Spleen (tissue), 11 donors: ENCODE measurements at regions not wholly inside any gene's neighbourhood (a gene's known extent, or its start where the extent isn't known, plus 50 kb on each side); places are given as distances from the start of the nearest gene placed in this dataset.
"Not testable (repeated sequence)": the region's sequence is repeated elsewhere in the genome, so short reads cannot be mapped to it uniquely, and the experiment has no call there.

Experiments
- DNase-seq: peaks from one replicate; pipeline ENCODE4 v3.0.0-alpha.2; 2020
- H3K27ac ChIP-seq, 8 donors: fragments of 200-600 bp; sonication (generic) in 7 of 8; 1 replicate in 4 of 8; 2 replicates in 4 of 8; pipeline versions ENCODE4 v1.5.0 to v1.8.0; 2016 to 2021; ENCODE audit warnings: inconsistent platforms in 4 of 8, mild to moderate bottlenecking in 4 of 8, moderate library complexity in 1 of 8
- H3K27me3 ChIP-seq, 7 donors: fragments of 200-600 bp; sonication (generic) in 6 of 7; replicated peaks in 1 of 7; 1 replicate in 4 of 7; 2 replicates in 3 of 7; pipeline versions ENCODE4 v1.5.0 to v1.8.0; 2016 to 2021; ENCODE audit warnings: inconsistent platforms in 3 of 7, mild to moderate bottlenecking in 1 of 7
- H3K36me3 ChIP-seq, 6 donors: fragments of 200-600 bp; sonication (generic) in 5 of 6; 1 replicate in 4 of 6; 2 replicates in 2 of 6; pipeline versions ENCODE4 v1.5.0 to v1.8.0; 2016 to 2021; ENCODE audit warnings: inconsistent platforms in 2 of 6
- H3K4me1 ChIP-seq, 6 donors: fragments of 200-600 bp; sonication (generic) in 5 of 6; 1 replicate in 3 of 6; 2 replicates in 3 of 6; pipeline versions ENCODE4 v1.5.0 to v1.8.0; 2016 to 2021; ENCODE audit warnings: inconsistent platforms in 3 of 6
- H3K4me3 ChIP-seq, 8 donors: fragments of 200-600 bp; sonication (generic) in 7 of 8; 1 replicate in 4 of 8; 2 replicates in 4 of 8; pipeline versions ENCODE4 v1.5.0 to v1.8.0; 2016 to 2021; ENCODE audit warnings: inconsistent platforms in 4 of 8, mild to moderate bottlenecking in 4 of 8, moderate library complexity in 2 of 8
- H3K9me3 ChIP-seq, 8 donors: fragments of 200-600 bp; sonication (generic) in 7 of 8; 1 replicate in 4 of 8; 2 replicates in 4 of 8; pipeline versions ENCODE4 v1.5.0 to v1.8.0; 2016 to 2021; ENCODE audit warnings: inconsistent platforms in 4 of 8
- CTCF ChIP-seq, 11 experiments: fragments of 200-600 bp in 7 of 11; fragments of 450-650 bp in 4 of 11; sonication (generic) in 4 of 11; IDR thresholded peaks in 8 of 11; conservative IDR thresholded peaks in 3 of 11; 1 replicate in 7 of 11; 2 replicates in 4 of 11; pipeline versions ENCODE4 v1.4.0 to v1.8.0; 2016 to 2021; ENCODE audit warnings: antibody characterized with exemption in 11 of 11, inconsistent platforms in 4 of 11, mild to moderate bottlenecking in 1 of 11
- POLR2A ChIP-seq, 3 donors: fragments of 450-650 bp; IDR thresholded peaks; one replicate each; pipeline ENCODE4 v1.5.1; 2017; ENCODE audit warnings: antibody characterized with exemption in 3 of 3, mild to moderate bottlenecking in 1 of 3
- POLR2AphosphoS5 ChIP-seq, 3 donors: sonication (generic); formaldehyde crosslinking; IDR thresholded peaks; one replicate each; pipeline ENCODE4 v1.5.1; 2017; ENCODE audit warnings: antibody characterized with exemption in 3 of 3
- WGBS, 5 donors: extraction: QIAGEN DNeasy Blood & Tissue Kit in 3 of 5; methylation state at CpG; one replicate each; pipeline versions ENCODE4 v1.1.5 to v1.1.7; 2013 to 2018; 5-methylcytosine and 5-hydroxymethylcytosine counted together
- intact Hi-C: fragments of 100-400 bp; cut with DNase I; formaldehyde crosslinking; loops from one replicate; pipeline ENCODE4 v1.15.0; 2023; ENCODE audit warnings: low total_unique reads
- donor health status: healthy with polysubstance abuse.
- donor health status: DM: no; HTN: no; CAD: no; lungs with moderate emphysema.
- donor health status: DM: no; HTN: no; CAD: no.
- donor health status: Bipolar disorder and iron deficiency.
- donor health status: healthy.
- donor health status: DM: no; HTN: no; CAD: no.
- donor health status: DM: yes; HTN: yes; CAD: no.

GRCh38 chr1:148403085-148403456 is 80.0 kb downstream of the PPIAL4G start:
- 51 to 64% (median 61%) methylated on average over 3 to 4 of the region's 7 CpGs for WGBS, 5 donors
- intact Hi-C loops, H3K27me3 ChIP-seq, H3K9me3 ChIP-seq, DNase-seq, H3K36me3 ChIP-seq: not testable (repeated sequence)
- Histone ChIP-seq H3K4me1 (peaks cover 0 to 16% (median 6%) of the 10 kb centered on the region in 6 donors), H3K27ac (peak overlapping the region in 7 of 8 donors; percentile 85 to 97 (median 87)), H3K4me3 (peak overlapping the region in 4 of 8 donors; percentile 35 to 78 (median 48))

- peak overlapping the region; percentile 85 to 97 (median 89) for H3K27ac ChIP-seq
- H3K27me3 ChIP-seq, H3K9me3 ChIP-seq, intact Hi-C loops, H3K36me3 ChIP-seq: not testable (repeated sequence)
- H3K4me3 ChIP-seq = peak overlapping the region; percentile 32 to 78 (median 46)
- peaks cover 0 to 21% (median 9%) of the 10 kb centered on the region in 6 donors for H3K4me1 ChIP-seq
- TF ChIP-seq POLR2AphosphoS5 (IDR thresholded peaks at IDR 0.05) = peak; percentile 95 to 96 (median 95)
- peak in 1 of 11 experiments; percentile 10 for TF ChIP-seq CTCF (IDR thresholded peaks at IDR 0.05 in 8 of 11, conservative IDR thresholded peaks at IDR 0.05 in 3 of 11)
- TF ChIP-seq POLR2A (IDR thresholded peaks at IDR 0.05) = peak in 1 of 3 donors; percentile 63
- 1 to 4% (median 2%) methylated on average over 26 to 45 of the region's 45 CpGs for WGBS, 5 donors
- DNase-seq = peak; percentile 98
Measured at GRCh38 chr1:148402152-148403084, 80.7 kb downstream of the PPIAL4G start.

GRCh38 chr1:148397516-148397915 is 85.6 kb downstream of the PPIAL4G start:
- H3K36me3 ChIP-seq, H3K27me3 ChIP-seq, H3K9me3 ChIP-seq, intact Hi-C loops, DNase-seq, H3K4me3 ChIP-seq: not testable (repeated sequence)
- Histone ChIP-seq H3K4me1 (peaks cover 0 to 22% (median 9%) of the 10 kb centered on the region in 6 donors), H3K27ac (peak overlapping the region in 7 of 8 donors; percentile 14 to 71 (median 33))
- WGBS, 5 donors = 23 to 46% (median 30%) methylated on average over 1 of the region's 1 CpG

GRCh38 chr1:148392505-148392904 is 90.6 kb downstream of the PPIAL4G start:
- 85 to 98% (median 97%) methylated on average over 2 of the region's 2 CpGs for WGBS, 5 donors

GRCh38 chr1:148391323-148391722 is 91.8 kb downstream of the PPIAL4G start:
- WGBS, 5 donors = 80 to 91% (median 86%) methylated on average over 4 of the region's 4 CpGs
- DNase-seq, intact Hi-C loops, H3K27ac ChIP-seq, H3K36me3 ChIP-seq, H3K27me3 ChIP-seq, H3K4me3 ChIP-seq, H3K9me3 ChIP-seq: not testable (repeated sequence)
- peaks cover 0 to 17% (median 12%) of the 10 kb centered on the region in 6 donors for H3K4me1 ChIP-seq

More at GRCh38 chr1:148392505-148392904, 90.6 kb downstream of the PPIAL4G start:
- H3K36me3 ChIP-seq, H3K4me3 ChIP-seq, intact Hi-C loops, H3K27me3 ChIP-seq, DNase-seq, H3K27ac ChIP-seq, H3K9me3 ChIP-seq: not testable (repeated sequence)
- peaks cover 0 to 19% (median 15%) of the 10 kb centered on the region in 6 donors for H3K4me1 ChIP-seq

- intact Hi-C loops = no loop called here
- Histone ChIP-seq H3K27me3 (no peaks in the 10 kb centered on the region), H3K4me3 (peak overlapping the region; percentile 8 to 75 (median 40)), H3K4me1 (peaks cover 0 to 32% (median 22%) of the 10 kb centered on the region in 6 donors), H3K36me3 (no peaks in the 10 kb centered on the region), H3K9me3 (no peaks in the 10 kb centered on the region), H3K27ac (peak overlapping the region; percentile 65 to 97 (median 90))
- 26 to 34% (median 28%) methylated on average over 6 of the region's 6 CpGs for WGBS, 5 donors
- TF ChIP-seq CTCF (IDR thresholded peaks at IDR 0.05 in 8 of 11, conservative IDR thresholded peaks at IDR 0.05 in 3 of 11) (no peak), POLR2AphosphoS5 (IDR thresholded peaks at IDR 0.05) (no peak), POLR2A (IDR thresholded peaks at IDR 0.05) (no peak)
- DNase-seq = no peak
Measured at GRCh38 chr1:148389027-148389339, 94.1 kb downstream of the PPIAL4G start.
